ENCODE measurements at regions not wholly inside any gene's neighbourhood (a gene's known extent, or its start where the extent isn't known, plus 50 kb on each side); places are given as distances from the start of the nearest gene placed in this dataset.

GRCh38 chr13:54445453-54445852 is 1416.8 kb downstream of the OLFM4 start:
- TF ChIP-seq CTCF (conservative IDR thresholded peaks at IDR 0.05 in 1 of 2, IDR thresholded peaks at IDR 0.05 in 1 of 2; ENCODE audit: low read depth in 1 of 2, low read length in 2 of 2), result no peak
- TF ChIP-seq EZH2 (IDR thresholded peaks at IDR 0.05; ENCODE audit: low read length, missing control alignments), result no peak
